Mucosa of descending colon (tissue), 3 donors: ENCODE measurements at regions not wholly inside any gene's neighbourhood (a gene's known extent, or its start where the extent isn't known, plus 50 kb on each side); places are given as distances from the start of the nearest gene placed in this dataset.

Experiments
- ATAC-seq: fragments of 200-7000 bp; cut with Tn5 transposase; one replicate; pipeline ENCODE4 v1.9.1; 2020; ENCODE audit warnings: mild to moderate bottlenecking, moderate library complexity
- DNase-seq, 3 donors: peaks; one replicate each; pipeline ENCODE4 v3.0.0-alpha.2; 2020
- H3K36me3 ChIP-seq: fragments of 200-600 bp; one replicate; pipeline ENCODE4 v1.8.0; 2021; ENCODE audit warnings: low read depth, mild to moderate bottlenecking
- H3K4me1 ChIP-seq: fragments of 200-600 bp; one replicate; pipeline ENCODE4 v1.8.0; 2021; ENCODE audit warnings: low read depth, mild to moderate bottlenecking
- H3K4me3 ChIP-seq: fragments of 200-600 bp; one replicate; pipeline ENCODE4 v1.8.0; 2021; ENCODE audit warnings: mild to moderate bottlenecking
- H3K9me3 ChIP-seq: fragments of 200-600 bp; one replicate; pipeline ENCODE4 v1.8.0; 2021; ENCODE audit warnings: mild to moderate bottlenecking
- CTCF ChIP-seq: fragments of 200-600 bp; IDR thresholded peaks from one replicate; pipeline ENCODE4 v1.8.0; 2022; ENCODE audit warnings: antibody characterized with exemption, mild to moderate bottlenecking
- intact Hi-C, 2 donors: fragments of 100-400 bp; cut with DNase I in 1 of 2; cut with micrococcal nuclease in 1 of 2; formaldehyde crosslinking; loops; one replicate each; pipeline versions ENCODE4 v1.11.0 to v1.11.1; 2022; cut with DNase I, micrococcal nuclease
- donor health status: DM: no; HTN: no; CAD: no; lungs with moderate emphysema.
- donor health status: DM: no; HTN: no; CAD: no.
- donor health status: DM: no; HTN: yes; CAD: no.

GRCh38 chr7:155992107-155992506 is 179.8 kb upstream of the SHH start:
- no peaks in the 10 kb centered on the region for H3K9me3 ChIP-seq
- H3K4me3 ChIP-seq: no peak overlapping the region
- intact Hi-C loops: no loop called here
- ATAC-seq (no peak), DNase-seq (no peak)
- TF ChIP-seq CTCF: no peak
- no peaks in the 10 kb centered on the region for H3K36me3 ChIP-seq
- no peaks in the 10 kb centered on the region for H3K4me1 ChIP-seq

- ATAC-seq (no peak), DNase-seq (no peak)
- Histone ChIP-seq H3K9me3 (no peaks in the 10 kb centered on the region), H3K4me1 (no peaks in the 10 kb centered on the region), H3K36me3 (no peaks in the 10 kb centered on the region), H3K4me3 (no peak overlapping the region)
- no peak for TF ChIP-seq CTCF
- intact Hi-C loops: no loop called here
Measured at GRCh38 chr7:155991470-155991869, 179.2 kb upstream of the SHH start.

- TF ChIP-seq CTCF: no peak
- DNase-seq: no peak
Measured at GRCh38 chr7:155988416-155988815, 176.2 kb upstream of the SHH start.

GRCh38 chr7:155987681-155988235 is 175.5 kb upstream of the SHH start:
- no peak for DNase-seq
- intact Hi-C loops: no loop called here
- Histone ChIP-seq H3K4me3 (no peak overlapping the region), H3K4me1 (no peaks in the 10 kb centered on the region), H3K9me3 (no peaks in the 10 kb centered on the region), H3K36me3 (no peaks in the 10 kb centered on the region)
- no peak for ATAC-seq
- no peak for TF ChIP-seq CTCF

More at GRCh38 chr7:155988416-155988815, 176.2 kb upstream of the SHH start:
- ATAC-seq: no peak
- intact Hi-C loops: no loop called here
- Histone ChIP-seq H3K9me3 (no peaks in the 10 kb centered on the region), H3K4me3 (no peak overlapping the region), H3K4me1 (no peaks in the 10 kb centered on the region), H3K36me3 (no peaks in the 10 kb centered on the region)

GRCh38 chr7:155986497-155987160 is 174.4 kb upstream of the SHH start:
- no peak for TF ChIP-seq CTCF
- Histone ChIP-seq H3K9me3 (no peaks in the 10 kb centered on the region), H3K4me1 (no peaks in the 10 kb centered on the region), H3K4me3 (no peak overlapping the region), H3K36me3 (no peaks in the 10 kb centered on the region)
- intact Hi-C loops: no loop called here
- ATAC-seq: no peak
- no peak for DNase-seq
